HG02571 (cell line): ENCODE measurements at regions not wholly inside any gene's neighbourhood (a gene's known extent, or its start where the extent isn't known, plus 50 kb on each side); places are given as distances from the start of the nearest gene placed in this dataset.

ENCODE experiments used
- ATAC-seq: cut with Tn5 transposase; IDR thresholded peaks from one replicate; pipeline ENCODE4 v1.9.1; 2021; ENCODE audit warnings: mild to moderate bottlenecking, moderate library complexity; ENCODE audit not compliant: unreplicated experiment

GRCh38 chr2:204264085-204264553 lies 281.2 kb upstream of the PARD3B start:
- no peak for ATAC-seq

GRCh38 chr2:204264621-204265140 lies 280.6 kb upstream of the PARD3B start:
- no peak for ATAC-seq

GRCh38 chr2:204265681-204266181 lies 279.5 kb upstream of the PARD3B start:
- no peak for ATAC-seq

GRCh38 chr2:204268458-204268857 lies 276.8 kb upstream of the PARD3B start:
- no peak for ATAC-seq

GRCh38 chr2:204268971-204269370 lies 276.3 kb upstream of the PARD3B start:
- no peak for ATAC-seq

- ATAC-seq = no peak
Measured at GRCh38 chr2:204272089-204272488, 273.2 kb upstream of the PARD3B start.

- no peak for ATAC-seq
Measured at GRCh38 chr2:204272610-204273287, 272.5 kb upstream of the PARD3B start.

- ATAC-seq = no peak
Measured at GRCh38 chr2:204274429-204274828, 270.8 kb upstream of the PARD3B start.

GRCh38 chr2:204274991-204275390 lies 270.3 kb upstream of the PARD3B start:
- no peak for ATAC-seq

- ATAC-seq = no peak
Measured at GRCh38 chr2:204277226-204277625, 268.0 kb upstream of the PARD3B start.

- ATAC-seq = no peak
Measured at GRCh38 chr2:204278454-204278853, 266.8 kb upstream of the PARD3B start.

GRCh38 chr2:204279819-204280218 lies 265.5 kb upstream of the PARD3B start:
- no peak for ATAC-seq

- no peak for ATAC-seq
Measured at GRCh38 chr2:204280262-204280668, 265.0 kb upstream of the PARD3B start.

- no peak for ATAC-seq
Measured at GRCh38 chr2:204282081-204282480, 263.2 kb upstream of the PARD3B start.

GRCh38 chr2:204282525-204282924 lies 262.8 kb upstream of the PARD3B start:
- ATAC-seq = no peak

GRCh38 chr2:204289066-204289465 lies 256.2 kb upstream of the PARD3B start:
- ATAC-seq = no peak

- ATAC-seq = no peak
Measured at GRCh38 chr2:204292439-204292838, 252.8 kb upstream of the PARD3B start.

- no peak for ATAC-seq
Measured at GRCh38 chr2:204293884-204294747, 251.2 kb upstream of the PARD3B start.

GRCh38 chr2:204298404-204298803 lies 246.9 kb upstream of the PARD3B start:
- ATAC-seq = no peak

- ATAC-seq = no peak
Measured at GRCh38 chr2:204299766-204300165, 245.5 kb upstream of the PARD3B start.

GRCh38 chr2:204306667-204307066 lies 238.6 kb upstream of the PARD3B start:
- ATAC-seq = no peak

- no peak for ATAC-seq
Measured at GRCh38 chr2:204312105-204312504, 233.2 kb upstream of the PARD3B start.
